HepG2 (cell line): ENCODE measurements at regions not wholly inside any gene's neighbourhood (a gene's known extent, or its start where the extent isn't known, plus 50 kb on each side); places are given as distances from the start of the nearest gene placed in this dataset.

ENCODE experiments used
- CHD2 ChIP-seq: IDR thresholded peaks from 2 replicates; pipeline ENCODE4 v1.6.1; 2011; ENCODE audit warnings: low read depth, low read length, improper control_type of control experiment
- FOXO1 ChIP-seq: sonication (generic); formaldehyde crosslinking; IDR thresholded peaks from 2 replicates; pipeline ENCODE4 v1.4.0; 2020; ENCODE audit warnings: missing genetic modification reagents
- IKZF5 ChIP-seq: IDR thresholded peaks from 2 replicates; pipeline ENCODE4 v1.6.1; 2018; ENCODE audit warnings: missing genetic modification reagents, mild to moderate bottlenecking, missing compliant biosample characterization
- MYNN ChIP-seq: sonication (generic); formaldehyde crosslinking; IDR thresholded peaks from 2 replicates; pipeline ENCODE4 v1.4.0; 2020; ENCODE audit warnings: mild to moderate bottlenecking, low read depth, missing genetic modification reagents
- REST ChIP-seq, 2 experiments: IDR thresholded peaks; 2 replicates each; pipeline ENCODE4 v1.6.1; 2011 to 2012; ENCODE audit warnings: low read length in 2 of 2, borderline replicate concordance in 1 of 2, low read depth in 1 of 2, mild to moderate bottlenecking in 1 of 2, moderate library complexity in 1 of 2
- SRSF1 ChIP-seq: fragments of 200-400 bp; formaldehyde crosslinking; optimal IDR thresholded peaks from 2 replicates; pipeline ENCODE3; 2017; ENCODE audit warnings: mild to moderate bottlenecking, low read depth, low read length, moderate library complexity
- THAP9 ChIP-seq: sonication (generic); formaldehyde crosslinking; IDR thresholded peaks from 2 replicates; pipeline ENCODE4; 2020; ENCODE audit warnings: missing genetic modification reagents, mild to moderate bottlenecking, borderline replicate concordance
- ZBTB7B ChIP-seq: sonication (generic); formaldehyde crosslinking; IDR thresholded peaks from 2 replicates; pipeline ENCODE4 v1.4.0; 2020; ENCODE audit warnings: missing genetic modification reagents
- ZNF101 ChIP-seq: sonication (generic); formaldehyde crosslinking; IDR thresholded peaks from 2 replicates; pipeline ENCODE4 v1.4.0; 2020; ENCODE audit warnings: mild to moderate bottlenecking, low read depth, missing genetic modification reagents, borderline replicate concordance
- ZNF160 ChIP-seq: sonication (generic); formaldehyde crosslinking; IDR thresholded peaks from 2 replicates; pipeline ENCODE4 v1.8.0; 2022; ENCODE audit warnings: mild to moderate bottlenecking, inconsistent platforms, missing genetic modification reagents
- ZNF24 ChIP-seq: fragments of 450-650 bp; IDR thresholded peaks from 2 replicates; pipeline ENCODE4 v1.6.1; 2017; ENCODE audit warnings: antibody characterized with exemption, mild to moderate bottlenecking
- ZNF280D ChIP-seq: sonication (generic); formaldehyde crosslinking; IDR thresholded peaks from 2 replicates; pipeline ENCODE4 v1.5.1; 2020; ENCODE audit warnings: mild to moderate bottlenecking, missing genetic modification reagents
- ZNF337 ChIP-seq: sonication (generic); formaldehyde crosslinking; IDR thresholded peaks from 2 replicates; pipeline ENCODE4 v1.5.1; 2020; ENCODE audit warnings: missing genetic modification reagents, low read depth, mild to moderate bottlenecking, borderline replicate concordance
- ZNF598 ChIP-seq: sonication (generic); formaldehyde crosslinking; IDR thresholded peaks from 2 replicates; pipeline ENCODE4 v1.5.1; 2020; ENCODE audit warnings: mild to moderate bottlenecking, missing genetic modification reagents, borderline replicate concordance
- ZNF605 ChIP-seq: sonication (generic); formaldehyde crosslinking; IDR thresholded peaks from 2 replicates; pipeline ENCODE4 v1.8.0; 2022; ENCODE audit warnings: mild to moderate bottlenecking, missing genetic modification reagents
- ZNF644 ChIP-seq: IDR thresholded peaks from 2 replicates; pipeline ENCODE4 v1.6.1; 2016; ENCODE audit warnings: low read depth
- ZNF766 ChIP-seq: sonication (generic); formaldehyde crosslinking; IDR thresholded peaks from 2 replicates; pipeline ENCODE4 v1.5.0; 2020; ENCODE audit warnings: missing genetic modification reagents, borderline replicate concordance

- TF ChIP-seq SRSF1 (peak; percentile 28), REST (IDR thresholded peaks at IDR 0.05; ENCODE audit: borderline replicate concordance in 1 of 2, low read depth in 1 of 2, low read length in 2 of 2) (no peak), ZNF766 (CRISPR knock-in tag) (no peak), ZNF160 (no peak), FOXO1 (CRISPR knock-in tag) (0 out of 2 replicates have a peak, but pooled peaks have one; percentile 9), ZBTB7B (no peak), MYNN (CRISPR knock-in tag) (no peak), ZNF644 (CRISPR knock-in tag) (no peak), ZNF24 (no peak), ZNF598 (CRISPR knock-in tag) (no peak), ZNF337 (CRISPR knock-in tag) (no peak), IKZF5 (CRISPR knock-in tag) (no peak), CHD2 (no peak), THAP9 (no peak), ZNF101 (CRISPR knock-in tag) (no peak), ZNF605 (CRISPR knock-in tag) (no peak), ZNF280D (no peak)
These were observed 130.2 kb downstream of the CHSY1 start (continued) for GRCh38 chr15:101121511-101122090.
